G401.6 (cell line): ENCODE measurements at regions not wholly inside any gene's neighbourhood (a gene's known extent, or its start where the extent isn't known, plus 50 kb on each side); places are given as distances from the start of the nearest gene placed in this dataset.
"Not testable (repeated sequence)": the region's sequence is repeated elsewhere in the genome, so short reads cannot be mapped to it uniquely, and the experiment has no call there.

Source experiments
- FAIRE-seq: peaks from 2 replicates; lab custom pipeline; 2012; peaks lifted over from hg19 to GRCh38; lab: Jason Lieb, UNC

DNA sequence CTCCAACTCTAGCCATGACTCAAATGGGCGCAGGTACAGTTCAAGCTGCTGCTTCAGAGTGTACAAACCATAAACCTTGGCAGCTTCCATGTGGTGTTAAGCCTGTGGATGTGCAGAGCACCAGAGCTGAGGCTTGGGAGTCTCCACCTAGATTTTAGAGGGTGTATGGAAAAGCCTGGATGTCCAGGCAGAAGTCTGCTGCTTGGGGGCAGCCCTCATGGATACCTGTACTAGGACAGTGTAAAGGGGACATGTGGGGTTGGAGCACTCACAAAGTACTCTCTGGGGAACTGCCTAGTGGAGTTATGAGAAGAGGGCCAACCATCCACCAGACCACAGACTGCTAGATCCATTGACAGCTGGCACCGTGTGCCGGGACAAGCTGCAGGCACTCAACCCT is 273.5 kb upstream of the ST8SIA4 start:
- no peak for FAIRE-seq

DNA sequence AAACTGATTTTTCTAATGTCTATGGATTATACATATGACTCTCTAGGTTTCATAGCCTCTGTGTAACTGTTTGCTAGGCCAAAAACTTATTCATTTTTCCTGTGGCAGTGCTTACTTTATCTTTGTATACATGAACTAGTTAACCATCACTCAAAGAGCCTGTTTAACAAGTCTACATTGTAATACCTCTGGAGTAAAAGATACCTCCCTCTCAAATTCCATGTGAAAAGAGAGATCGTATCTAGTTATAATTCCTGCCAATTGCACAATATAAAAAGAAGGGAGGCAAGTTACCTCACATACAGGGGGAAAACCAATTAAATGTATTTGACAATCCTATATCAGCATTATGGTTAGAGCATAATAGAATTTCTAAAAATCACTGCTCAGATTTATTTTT is 271.9 kb upstream of the ST8SIA4 start:
- no peak for FAIRE-seq

DNA sequence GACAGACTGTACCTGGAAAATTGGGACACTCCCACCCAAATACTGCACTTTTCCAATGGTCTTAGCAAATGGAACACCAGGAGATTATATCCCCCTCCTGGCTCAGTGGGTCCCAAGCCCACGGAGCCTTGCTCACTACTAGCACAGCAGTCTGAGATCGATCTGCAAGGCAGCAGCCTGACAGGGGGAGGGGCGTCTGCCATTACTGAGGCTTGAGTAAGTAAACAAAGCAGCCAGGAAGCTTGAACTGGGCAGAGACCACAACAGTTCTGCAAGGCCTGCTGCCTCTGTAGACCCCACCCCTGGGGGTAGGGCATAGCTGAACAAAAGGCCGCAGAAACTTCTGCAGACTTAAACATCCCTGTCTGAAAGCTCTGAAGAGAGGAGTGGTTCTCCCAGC is 260.0 kb upstream of the ST8SIA4 start:
- no peak for FAIRE-seq

DNA sequence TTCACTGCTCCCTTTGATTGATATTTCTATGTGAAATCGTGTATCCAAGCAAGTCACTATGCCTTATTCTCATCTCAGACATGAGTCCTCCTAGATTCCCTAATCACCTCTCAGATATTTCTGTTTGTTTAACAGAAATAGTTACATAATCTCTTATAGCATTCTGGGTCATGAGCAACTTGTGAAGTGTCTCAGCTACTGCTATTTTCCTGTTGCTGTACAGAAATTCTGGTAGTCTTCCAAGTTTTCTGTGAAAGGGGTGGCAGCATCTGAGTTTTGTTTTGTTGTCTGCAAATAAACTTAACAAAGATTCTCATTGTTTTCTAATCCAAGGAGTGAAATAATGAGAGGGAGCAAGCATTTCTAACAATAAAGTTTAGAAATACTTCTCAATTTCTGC is 256.9 kb upstream of the ST8SIA4 start:
- no peak for FAIRE-seq

DNA sequence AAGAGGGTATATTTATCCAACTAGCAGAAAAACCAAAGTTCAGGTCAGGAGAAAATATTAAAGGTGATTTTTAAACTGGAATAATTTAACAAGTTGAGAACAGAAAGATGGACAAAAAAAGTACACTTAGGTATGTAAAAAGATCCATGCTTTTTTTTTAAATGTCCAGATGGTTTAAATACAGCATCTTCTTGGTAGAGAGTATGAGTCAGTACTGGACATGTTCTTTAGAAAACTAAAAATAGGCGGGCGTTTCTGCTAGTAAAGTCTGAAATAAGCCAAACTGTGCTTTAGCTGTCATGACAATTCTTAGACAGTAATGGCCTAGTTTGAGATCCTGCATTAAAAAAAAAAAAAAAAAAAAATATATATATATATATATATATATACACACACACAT is 255.9 kb upstream of the ST8SIA4 start:
- no peak for FAIRE-seq

DNA sequence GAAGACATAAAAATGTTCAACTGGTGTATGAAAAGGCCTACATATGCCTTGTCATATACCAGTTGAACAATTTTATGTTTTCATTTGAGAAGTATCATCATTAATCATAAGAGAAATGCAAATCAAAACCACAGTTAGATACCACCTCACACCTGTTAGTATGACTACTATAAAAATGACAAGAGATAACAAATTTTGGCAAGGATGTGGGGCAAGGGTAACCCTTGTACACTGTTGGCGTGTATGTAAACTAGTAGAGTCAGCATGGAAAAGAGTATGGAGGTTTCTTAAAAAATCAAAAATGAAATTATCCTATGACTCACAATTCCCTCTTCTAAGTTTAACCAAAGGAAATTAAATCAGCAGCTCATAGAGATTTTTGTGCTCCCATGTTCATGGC is 250.4 kb upstream of the ST8SIA4 start:
- no peak for FAIRE-seq

DNA sequence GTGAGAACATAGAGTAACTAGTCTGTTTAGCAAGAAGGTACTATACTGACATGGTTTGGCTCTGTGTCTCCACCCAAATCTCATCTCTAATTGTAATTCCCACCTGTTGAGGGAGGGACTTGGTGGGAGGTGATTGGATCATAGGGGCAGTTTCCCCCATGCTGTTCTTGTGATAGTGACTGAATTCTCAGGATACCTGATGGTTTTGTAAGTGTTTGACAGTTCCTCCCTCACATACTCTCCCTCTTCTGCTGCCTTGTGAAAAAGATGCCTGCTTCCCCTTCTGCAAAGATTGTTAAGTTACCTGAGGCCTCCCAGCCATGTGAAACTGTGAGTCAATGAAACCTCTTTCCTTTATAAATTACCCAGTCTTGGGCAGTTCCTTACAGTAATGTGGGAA is 240.4 kb upstream of the ST8SIA4 start:
- no peak for FAIRE-seq

DNA sequence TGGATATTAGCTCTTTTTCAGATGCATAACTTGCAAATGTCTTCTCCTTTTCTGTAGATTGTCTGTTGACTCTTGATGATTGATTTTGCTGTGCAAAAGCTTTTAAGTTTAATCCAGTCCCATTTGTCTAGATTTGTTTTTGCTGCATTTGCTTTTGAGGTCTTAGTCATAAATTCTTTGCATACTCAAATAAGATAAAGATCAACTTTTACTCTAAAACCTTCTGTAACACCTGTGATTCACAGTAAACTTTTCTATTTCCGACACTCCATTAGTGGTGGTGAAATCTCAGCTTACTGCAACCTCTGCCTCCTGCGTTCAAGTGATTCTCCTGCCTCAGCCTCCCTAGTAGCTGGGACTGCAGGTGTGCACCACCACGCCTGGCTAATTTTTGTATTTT is 239.0 kb upstream of the ST8SIA4 start:
- no peak for FAIRE-seq

DNA sequence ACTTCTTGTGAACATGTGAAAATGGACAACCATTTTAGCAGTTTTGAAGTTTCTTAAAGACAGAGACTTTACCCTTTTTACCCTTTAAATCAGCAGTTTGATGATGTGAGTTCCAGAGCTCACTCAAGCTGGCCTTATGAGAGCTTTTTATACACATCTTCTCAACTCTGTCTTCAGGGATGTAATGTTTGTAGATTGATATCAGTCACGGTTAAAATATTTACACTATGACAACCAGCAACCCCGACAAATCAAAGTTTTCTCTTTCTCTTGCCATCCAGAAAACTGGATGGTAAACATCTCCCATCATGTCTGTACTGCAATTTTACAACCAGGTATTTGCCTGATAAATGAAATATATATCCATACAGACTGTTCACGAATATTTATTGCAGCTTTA is 233.4 kb upstream of the ST8SIA4 start:
- FAIRE-seq = no peak

DNA sequence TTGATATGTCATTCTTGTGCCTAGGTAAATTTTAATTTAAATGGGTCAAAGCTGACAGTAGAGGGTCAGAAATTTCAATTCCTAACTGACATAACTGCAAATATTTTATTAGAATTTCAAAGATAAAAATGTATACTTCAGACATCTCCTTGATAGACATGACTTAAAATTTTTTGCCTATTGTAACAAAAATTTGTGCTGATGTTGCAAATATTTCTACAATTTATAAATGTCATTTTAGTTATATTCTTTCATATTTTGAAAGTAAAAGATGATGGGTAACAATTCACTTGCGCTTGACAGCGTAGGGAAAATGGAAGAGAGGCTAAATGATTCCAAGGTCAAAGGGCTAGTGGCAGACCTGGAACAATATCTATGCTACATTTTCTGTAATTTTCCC is 220.3 kb upstream of the ST8SIA4 start:
- FAIRE-seq = no peak

DNA sequence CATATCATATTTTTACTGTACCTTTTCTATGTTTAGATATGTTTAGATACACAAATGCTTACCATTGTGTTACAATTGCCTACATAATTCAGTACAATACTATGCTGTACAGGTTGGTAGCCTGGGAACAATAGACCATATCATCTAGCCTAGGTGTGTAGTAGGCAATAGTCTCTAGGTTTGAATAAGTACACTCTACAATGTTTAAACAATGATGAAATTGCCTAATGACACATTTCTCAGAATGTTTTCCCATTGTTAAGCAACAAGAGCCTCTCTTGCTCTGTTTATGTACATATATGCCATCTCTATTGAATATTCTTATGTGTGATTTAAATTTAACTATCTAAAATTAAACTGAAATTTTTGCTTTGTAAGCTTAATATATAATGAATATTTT is 209.6 kb upstream of the ST8SIA4 start:
- FAIRE-seq = no peak

DNA sequence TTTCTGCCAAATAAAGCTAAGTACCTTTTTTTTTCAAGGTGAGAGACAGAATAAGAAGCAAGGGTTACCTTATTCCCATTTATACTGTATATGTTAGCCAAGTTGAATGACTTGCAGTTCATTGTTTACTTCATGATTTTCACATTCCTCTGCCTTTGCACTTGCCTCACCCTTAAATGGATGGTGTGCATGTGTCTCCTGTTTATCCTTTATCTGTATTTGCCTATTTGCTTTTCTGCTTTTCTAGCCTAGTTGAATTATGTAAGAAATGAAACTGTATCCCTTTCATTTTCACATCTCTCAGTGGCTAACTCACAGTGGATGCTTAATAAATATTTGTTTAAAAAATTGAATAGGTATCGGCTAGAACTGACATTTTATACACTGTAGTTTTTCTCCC is 200.8 kb upstream of the ST8SIA4 start:
- FAIRE-seq = no peak

DNA sequence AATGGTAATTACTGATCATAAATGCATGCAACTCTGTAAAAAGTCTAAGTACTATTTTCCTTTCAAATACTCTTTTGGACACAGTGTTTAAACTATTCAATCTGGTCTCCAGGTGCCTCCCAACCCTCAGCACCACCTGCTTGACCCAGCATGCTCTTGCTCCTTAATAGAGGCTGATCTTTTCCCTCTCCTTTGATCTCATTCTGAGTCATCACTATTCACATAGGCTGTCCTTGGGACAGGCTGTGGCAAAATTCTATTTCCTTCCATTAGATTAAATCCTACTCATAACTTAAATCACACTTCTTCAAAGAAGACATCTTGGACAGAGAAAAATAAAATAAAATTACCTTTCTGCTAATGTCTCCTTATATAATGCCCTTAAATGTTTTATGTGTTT is 199.4 kb upstream of the ST8SIA4 start:
- FAIRE-seq = no peak

DNA sequence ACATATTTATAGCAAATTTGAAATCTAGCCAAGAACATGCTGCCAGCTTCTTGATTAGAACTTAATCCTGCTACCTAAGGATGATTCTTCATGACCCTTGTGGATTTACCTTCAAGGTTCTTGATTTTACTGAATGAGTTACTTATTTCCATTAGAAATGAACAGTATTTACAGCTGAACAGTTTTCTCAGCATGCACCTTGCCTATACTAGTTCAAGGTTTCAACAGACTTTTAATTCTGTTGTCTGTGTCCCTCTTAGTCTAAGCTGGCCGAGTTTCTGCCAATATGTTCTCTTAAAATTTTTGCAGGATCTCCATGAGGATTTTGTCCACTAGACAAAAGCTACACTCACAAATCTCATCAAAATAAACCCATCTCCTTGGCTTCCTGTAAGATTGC is 188.8 kb upstream of the ST8SIA4 start:
- FAIRE-seq = no peak

DNA sequence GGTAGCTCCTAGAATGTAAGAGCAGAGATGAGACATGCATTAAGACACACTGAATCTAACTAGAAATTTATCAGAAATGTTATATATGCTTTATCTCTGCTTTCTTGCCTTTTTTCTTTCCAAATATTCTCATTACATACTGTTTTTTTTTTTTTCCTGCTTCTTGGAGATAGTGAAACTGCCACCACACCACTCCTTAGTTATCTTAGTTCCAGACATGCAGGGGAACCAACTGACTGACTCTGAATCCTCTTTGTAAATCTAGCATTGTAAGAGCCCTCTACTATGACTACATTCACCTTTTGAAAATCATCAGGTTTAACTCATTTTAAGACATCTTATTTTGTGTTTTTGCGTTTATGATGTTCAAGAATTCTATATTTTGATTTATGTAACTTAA is 181.3 kb upstream of the ST8SIA4 start:
- no peak for FAIRE-seq

DNA sequence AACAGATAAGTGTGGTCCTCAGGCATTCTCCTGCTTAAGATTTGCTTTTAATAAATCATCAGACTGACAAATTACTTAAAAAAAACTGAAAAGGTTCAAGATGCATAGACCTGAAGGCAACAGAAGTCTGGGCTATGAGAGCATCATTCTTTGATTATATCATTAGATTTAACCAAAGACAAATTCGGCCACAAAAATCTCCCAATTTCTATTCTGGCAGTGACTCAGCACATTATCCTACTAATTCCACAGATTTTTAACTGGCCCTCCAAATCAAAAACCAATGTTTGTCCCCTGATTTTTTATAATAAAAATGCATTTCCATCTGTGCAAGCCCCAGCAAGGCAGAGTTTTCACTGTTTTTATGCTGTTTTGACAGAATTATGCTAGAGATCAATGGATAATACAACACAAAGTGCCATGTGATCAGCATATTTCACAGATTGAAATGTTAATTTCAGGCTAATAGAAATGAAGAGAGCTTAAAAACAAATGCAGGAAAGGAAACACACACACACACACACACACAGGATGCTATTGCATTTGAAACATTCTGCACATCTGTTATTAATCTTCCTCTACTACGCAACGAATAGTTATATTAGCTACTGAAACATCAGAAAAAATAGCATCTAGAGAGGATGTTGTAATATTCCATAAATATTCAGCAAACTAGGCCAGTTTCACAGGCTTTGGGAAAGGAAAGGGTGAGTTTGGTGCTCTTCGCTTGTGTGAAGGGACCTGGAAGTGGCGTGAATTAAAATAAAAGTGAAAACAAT is 177.6 kb upstream of the ST8SIA4 start:
- no peak for FAIRE-seq

DNA sequence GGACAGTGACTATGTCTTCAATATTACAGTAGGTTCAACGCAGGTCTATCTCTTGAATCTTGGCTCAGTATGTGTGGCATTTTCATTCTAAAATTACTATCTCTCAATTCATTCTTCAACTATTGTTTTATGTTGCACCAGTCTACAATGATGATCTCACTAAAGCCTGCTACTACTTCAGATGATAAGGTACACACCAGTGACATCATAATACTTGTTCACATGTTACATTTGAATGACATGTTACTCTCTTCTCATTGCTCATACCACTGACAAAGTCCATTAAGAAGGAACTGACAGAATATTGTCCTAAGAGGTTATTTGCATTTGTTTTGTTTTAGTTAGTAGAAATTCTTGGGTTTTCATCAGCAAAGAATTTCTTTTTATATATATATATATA is 165.2 kb upstream of the ST8SIA4 start:
- FAIRE-seq = no peak

DNA sequence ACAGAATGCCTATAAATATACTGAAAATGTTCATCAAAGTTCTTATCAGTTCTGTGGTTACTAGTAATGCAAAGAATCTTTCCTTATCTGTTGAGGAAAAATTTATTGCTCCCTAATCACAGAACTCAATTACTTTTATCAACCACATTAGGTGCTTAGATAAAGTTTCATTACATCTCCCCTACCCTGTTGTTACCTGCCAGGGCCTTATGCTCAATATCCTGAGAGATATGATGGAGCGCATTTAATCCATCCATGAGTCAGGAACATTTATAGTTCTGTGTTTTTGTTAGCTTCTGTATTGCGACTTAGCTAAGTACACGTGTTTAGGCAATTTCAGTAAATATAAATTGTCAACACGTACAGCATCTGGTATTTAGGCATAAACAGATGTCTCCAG is 164.3 kb upstream of the ST8SIA4 start:
- FAIRE-seq = no peak

DNA sequence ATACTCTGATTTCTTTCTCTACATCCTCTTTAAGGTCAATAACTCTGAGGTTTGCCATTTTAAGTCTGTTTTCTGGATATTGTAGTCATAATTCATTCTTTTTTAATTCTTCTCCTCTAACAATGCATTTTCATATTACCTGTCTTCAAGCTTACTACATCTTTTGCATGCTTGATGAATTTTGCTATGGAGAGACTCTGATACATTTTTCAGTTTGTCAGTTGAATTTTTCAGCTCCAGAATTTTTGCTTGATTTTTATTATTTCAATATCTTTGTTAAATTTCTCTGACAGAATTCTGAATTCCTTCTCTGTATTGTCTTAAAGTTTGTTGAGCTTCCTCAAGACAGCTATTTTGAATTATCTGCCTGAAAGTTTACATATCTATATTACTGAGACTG is 159.8 kb upstream of the ST8SIA4 start:
- no peak for FAIRE-seq

DNA sequence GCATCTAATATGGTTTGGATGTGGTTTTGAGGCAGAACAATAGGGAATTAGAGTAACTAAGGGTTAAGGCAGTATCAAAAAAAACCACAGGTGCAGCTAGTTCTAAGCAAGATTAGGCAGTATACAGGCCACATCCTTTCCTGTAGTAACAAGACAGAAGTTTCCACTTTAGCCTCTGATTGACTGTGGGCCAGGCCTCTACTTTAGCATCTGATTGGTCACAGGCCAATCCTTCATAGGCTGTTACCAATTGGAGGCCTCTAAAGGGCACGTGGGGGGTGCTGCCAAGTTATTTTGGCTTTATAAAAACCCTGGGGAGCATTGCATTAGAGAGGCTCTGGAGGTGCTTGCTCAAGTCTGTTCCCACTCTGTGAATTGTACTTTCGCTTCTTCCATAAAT is 144.1 kb upstream of the ST8SIA4 start:
- FAIRE-seq = no peak

DNA sequence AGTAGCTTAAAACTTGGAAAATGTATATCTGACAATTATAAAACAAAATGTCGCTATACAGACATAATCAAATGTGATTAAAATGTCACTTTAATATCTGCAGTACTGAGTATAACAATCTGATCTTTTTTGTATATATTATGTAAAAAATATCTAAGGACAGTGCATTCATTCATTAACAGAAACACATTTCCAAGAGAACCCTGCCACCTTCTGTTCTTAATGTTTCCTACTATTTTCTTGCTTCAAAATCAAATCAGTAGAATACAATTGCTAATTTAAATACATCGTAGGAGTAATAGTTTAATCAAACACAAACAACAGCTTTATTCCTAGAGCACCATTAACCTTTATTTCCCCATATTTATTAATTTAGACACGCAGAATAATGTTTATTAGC is 142.6 kb upstream of the ST8SIA4 start:
- FAIRE-seq = no peak

DNA sequence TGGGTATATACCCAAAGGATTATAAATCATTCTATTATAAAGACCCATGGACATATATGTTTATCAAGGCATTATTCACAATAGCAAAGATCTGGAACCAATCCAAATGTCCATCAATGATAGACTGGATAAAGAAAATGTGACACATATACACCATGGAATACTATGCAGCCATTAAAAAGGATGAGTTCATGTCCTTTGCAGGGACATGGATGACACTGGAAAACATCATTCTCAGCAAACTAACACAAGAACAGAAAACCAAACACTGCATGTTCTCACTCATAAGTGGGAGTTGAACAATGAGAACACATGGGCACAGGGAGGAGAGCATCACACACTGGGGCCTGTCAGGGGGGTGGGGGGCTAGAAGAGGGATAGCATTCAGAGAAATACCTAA is 136.9 kb upstream of the ST8SIA4 start:
- not testable (repeated sequence) for FAIRE-seq

DNA sequence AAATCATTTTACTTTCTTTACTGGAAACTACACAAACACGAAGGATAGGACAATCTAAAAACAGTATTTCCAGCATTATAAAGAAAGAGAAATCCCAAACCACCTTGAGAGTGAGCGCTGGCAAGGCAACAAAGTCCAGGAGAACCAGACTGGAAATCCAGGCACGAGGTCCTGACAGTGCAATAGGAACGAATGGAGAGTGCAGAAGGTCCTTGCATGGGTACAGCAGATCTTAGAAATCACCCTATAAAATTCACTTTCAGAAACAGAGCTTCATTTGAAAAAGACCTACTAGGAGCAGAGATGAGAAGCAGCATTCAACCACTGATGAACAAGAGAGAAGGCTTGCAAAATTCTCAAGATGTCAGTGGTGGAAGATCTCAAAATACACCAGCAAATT is 133.7 kb upstream of the ST8SIA4 start:
- no peak for FAIRE-seq

DNA sequence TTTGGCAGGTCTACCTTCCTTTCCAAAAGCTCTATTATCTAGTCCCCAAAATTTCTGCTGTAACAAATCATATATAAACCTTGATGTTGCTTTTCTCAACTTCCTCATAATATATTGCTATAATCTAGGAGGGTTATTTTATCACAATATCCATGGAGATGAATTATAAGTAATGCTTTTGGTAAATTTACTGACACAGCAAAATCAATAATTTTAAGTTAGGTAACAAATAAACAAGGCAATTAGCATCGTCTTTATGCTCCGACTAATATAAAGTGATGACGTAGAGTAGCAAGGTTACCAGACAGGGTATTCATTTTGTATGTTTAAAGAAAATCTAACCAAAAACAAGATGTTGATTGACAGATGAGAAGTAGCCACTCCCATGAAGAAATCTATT is 132.3 kb upstream of the ST8SIA4 start:
- FAIRE-seq = no peak

DNA sequence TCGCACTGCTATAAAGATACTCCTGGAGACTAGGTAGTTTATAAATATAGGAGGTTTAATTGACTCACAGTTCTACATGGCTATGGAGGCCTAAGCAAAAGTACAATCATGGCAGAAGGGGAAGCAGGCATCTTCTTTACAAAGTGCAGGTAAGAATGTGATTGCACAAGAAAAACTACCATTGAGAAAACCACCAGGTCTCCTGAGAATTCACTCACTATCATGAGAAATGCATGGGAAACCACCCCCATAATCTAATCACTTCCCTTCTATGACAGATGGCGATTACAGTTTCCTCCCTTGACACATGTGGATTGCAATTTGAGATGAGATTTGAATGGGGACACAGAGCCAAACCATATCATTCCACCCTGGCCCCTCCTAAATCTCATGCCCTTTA is 121.2 kb upstream of the ST8SIA4 start:
- no peak for FAIRE-seq
